Loucy (cell line): ENCODE measurements at regions not wholly inside any gene's neighbourhood (a gene's known extent, or its start where the extent isn't known, plus 50 kb on each side); places are given as distances from the start of the nearest gene placed in this dataset.

Experiments used
- H2AFZ ChIP-seq: fragments of 200-600 bp; sonication (generic); 2 replicates; pipeline ENCODE4 v1.6.0; 2016; ENCODE audit warnings: antibody characterized with exemption, mild to moderate bottlenecking, low read length, moderate library complexity
- H3F3A ChIP-seq: fragments of 200-600 bp; 2 replicates; pipeline ENCODE4 v1.6.0; 2016; ENCODE audit warnings: antibody characterized with exemption, low read depth, mild to moderate bottlenecking
- H3K27me3 ChIP-seq: fragments of 200-600 bp; sonication (generic); 2 replicates; pipeline ENCODE4 v1.6.1; 2014; ENCODE audit warnings: low read length, mild to moderate bottlenecking; ENCODE audit not compliant: insufficient read depth, poor library complexity, severe bottlenecking
- H3K36me3 ChIP-seq: fragments of 200-600 bp; sonication (generic); 2 replicates; pipeline ENCODE4 v1.6.1; 2016; ENCODE audit warnings: low read length; ENCODE audit not compliant: insufficient read depth
- H3K4me1 ChIP-seq: fragments of 200-600 bp; sonication (generic); 2 replicates; pipeline ENCODE4 v1.5.1; 2014; ENCODE audit warnings: low read length, mild to moderate bottlenecking; ENCODE audit not compliant: insufficient read depth, poor library complexity, severe bottlenecking
- H3K4me2 ChIP-seq: fragments of 200-600 bp; sonication (generic); 2 replicates; pipeline ENCODE4 v1.6.0; 2014; ENCODE audit warnings: antibody characterized with exemption, low read length, low read depth, mild to moderate bottlenecking; ENCODE audit not compliant: poor library complexity, severe bottlenecking
- H3K4me3 ChIP-seq: fragments of 200-600 bp; sonication (generic); 2 replicates; pipeline ENCODE4 v1.5.1; 2014; ENCODE audit warnings: low read length, mild to moderate bottlenecking, mixed read lengths; ENCODE audit not compliant: poor library complexity, severe bottlenecking
- H3K79me2 ChIP-seq: fragments of 200-600 bp; sonication (generic); 2 replicates; pipeline ENCODE4 v1.6.1; 2014; ENCODE audit warnings: low read length; ENCODE audit not compliant: insufficient read depth
- H3K9ac ChIP-seq: fragments of 200-600 bp; sonication (generic); 2 replicates; pipeline ENCODE4 v1.6.0; 2014; ENCODE audit warnings: mild to moderate bottlenecking, low read depth, low read length, moderate library complexity; ENCODE audit not compliant: poor library complexity, severe bottlenecking
- H3K9me2 ChIP-seq: fragments of 200-600 bp; sonication (generic); replicated peaks from 2 replicates; pipeline ENCODE4 v1.6.1; 2016; ENCODE audit warnings: low read depth, low read length, mixed read lengths
- H3K9me3 ChIP-seq: fragments of 200-600 bp; sonication (generic); 2 replicates; pipeline ENCODE4 v1.6.1; 2014; ENCODE audit warnings: mild to moderate bottlenecking, antibody characterized with exemption, low read length, low read depth; ENCODE audit not compliant: insufficient read depth
- H4K20me1 ChIP-seq: fragments of 200-600 bp; sonication (generic); 2 replicates; pipeline ENCODE4 v1.6.0; 2014; ENCODE audit warnings: antibody characterized with exemption, low read length, mild to moderate bottlenecking; ENCODE audit not compliant: insufficient read depth, poor library complexity, severe bottlenecking
- CTCF ChIP-seq: fragments of 200-600 bp; sonication (generic); conservative IDR thresholded peaks from 2 replicates; pipeline ENCODE4 v1.5.1; 2014; ENCODE audit warnings: mild to moderate bottlenecking, antibody characterized with exemption, low read length
- EZH2phosphoT487 ChIP-seq: fragments of 200-600 bp; IDR thresholded peaks from 2 replicates; pipeline ENCODE4 v1.6.1; 2018; ENCODE audit warnings: antibody characterized with exemption, mild to moderate bottlenecking, moderate library complexity, borderline replicate concordance

GRCh38 chrX:110989869-110990268 lies 106.1 kb upstream of the PAK3 start:
- no peaks in the 10 kb centered on the region for H3K79me2 ChIP-seq

GRCh38 chrX:110989447-110989846 lies 106.5 kb upstream of the PAK3 start:
- Histone ChIP-seq H3K4me2 (no peak overlapping the region), H3K9me3 (no peaks in the 10 kb centered on the region), H3F3A (no peaks in the 10 kb centered on the region), H3K4me3 (no peak overlapping the region), H3K9ac (no peak overlapping the region), H3K27me3 (no peaks in the 10 kb centered on the region), H3K79me2 (no peaks in the 10 kb centered on the region), H3K36me3 (no peaks in the 10 kb centered on the region), H2AFZ (no peak overlapping the region), H3K4me1 (no peaks in the 10 kb centered on the region), H4K20me1 (no peaks in the 10 kb centered on the region), H3K9me2 (no peaks in the 10 kb centered on the region)
- TF ChIP-seq CTCF = no peak
- TF ChIP-seq EZH2phosphoT487 = no peak

More at GRCh38 chrX:110989869-110990268, 106.1 kb upstream of the PAK3 start:
- TF ChIP-seq CTCF (no peak), EZH2phosphoT487 (no peak)
- Histone ChIP-seq H4K20me1 (no peaks in the 10 kb centered on the region), H3K9me2 (no peaks in the 10 kb centered on the region), H3F3A (no peaks in the 10 kb centered on the region), H3K9ac (no peak overlapping the region), H3K4me1 (no peaks in the 10 kb centered on the region), H3K27me3 (no peaks in the 10 kb centered on the region), H3K4me2 (no peak overlapping the region), H3K4me3 (no peak overlapping the region), H3K36me3 (no peaks in the 10 kb centered on the region), H3K9me3 (no peaks in the 10 kb centered on the region), H2AFZ (no peak overlapping the region)

- H3K9me3 ChIP-seq = no peaks in the 10 kb centered on the region
- no peaks in the 10 kb centered on the region for H3K27me3 ChIP-seq
- H3K4me1 ChIP-seq = no peaks in the 10 kb centered on the region
- no peaks in the 10 kb centered on the region for H3K79me2 ChIP-seq
- H3K36me3 ChIP-seq = no peaks in the 10 kb centered on the region
- no peak overlapping the region for H3K4me2 ChIP-seq
- no peak overlapping the region for H2AFZ ChIP-seq
- H3K9me2 ChIP-seq = no peaks in the 10 kb centered on the region
- no peak overlapping the region for H3K9ac ChIP-seq
- no peaks in the 10 kb centered on the region for H3F3A ChIP-seq
- no peak overlapping the region for H3K4me3 ChIP-seq
- TF ChIP-seq CTCF (no peak), EZH2phosphoT487 (no peak)
- H4K20me1 ChIP-seq = no peaks in the 10 kb centered on the region
Measured at GRCh38 chrX:110987292-110987691, 108.7 kb upstream of the PAK3 start.
